ENCODE measurements at regions not wholly inside any gene's neighbourhood (a gene's known extent, or its start where the extent isn't known, plus 50 kb on each side); places are given as distances from the start of the nearest gene placed in this dataset.
"Not testable (repeated sequence)": the region's sequence is repeated elsewhere in the genome, so short reads cannot be mapped to it uniquely, and the experiment has no call there.

GRCh38 chr5:122656577-122656976, 118.3 kb upstream of the SNX2 start:
- no peak overlapping the region for H3K4me3 Mint-ChIP-seq
- no peak for ATAC-seq (replicated peaks)
- no peaks in the 10 kb centered on the region for H3K36me3 Mint-ChIP-seq (ENCODE audit: insufficient read depth)
- no peak for DNase-seq
- peaks cover 0 to 2% of the 10 kb centered on the region in 2 donors for H3K9me3 Mint-ChIP-seq
- H3K27me3 Mint-ChIP-seq, result no peaks in the 10 kb centered on the region
- H3K27ac Mint-ChIP-seq, result no peak overlapping the region
- H3K4me1 Mint-ChIP-seq (ENCODE audit: low read depth in 2 of 2), result no peaks in the 10 kb centered on the region

- no peak for DNase-seq
- no peak for ATAC-seq (replicated peaks)
- Mint-ChIP-seq H3K9me3 (peaks cover 0 to 10% of the 10 kb centered on the region in 2 donors), H3K36me3 (ENCODE audit: insufficient read depth) (no peaks in the 10 kb centered on the region), H3K27me3 (peaks cover 0 to 8% of the 10 kb centered on the region in 2 donors), H3K4me1 (ENCODE audit: low read depth in 2 of 2) (no peaks in the 10 kb centered on the region), H3K4me3 (no peak overlapping the region), H3K27ac (no peak overlapping the region)
Observed at GRCh38 chr5:122661496-122662180, 113.2 kb upstream of the SNX2 start.

GRCh38 chr5:122665051-122665450, 109.8 kb upstream of the SNX2 start:
- DNase-seq (no peak), ATAC-seq (replicated peaks) (no peak)
- Mint-ChIP-seq H3K4me3 (no peak overlapping the region), H3K36me3 (ENCODE audit: insufficient read depth) (no peaks in the 10 kb centered on the region), H3K27ac (no peak overlapping the region), H3K9me3 (peaks cover 0 to 10% of the 10 kb centered on the region in 2 donors), H3K4me1 (ENCODE audit: low read depth in 2 of 2) (no peaks in the 10 kb centered on the region), H3K27me3 (peaks cover 5 to 16% of the 10 kb centered on the region in 2 donors)

- DNase-seq, result no peak
- Mint-ChIP-seq H3K36me3 (ENCODE audit: insufficient read depth) (no peaks in the 10 kb centered on the region), H3K4me1 (ENCODE audit: low read depth in 2 of 2) (no peaks in the 10 kb centered on the region), H3K4me3 (no peak overlapping the region), H3K27ac (no peak overlapping the region), H3K9me3 (peaks cover 0 to 3% of the 10 kb centered on the region in 2 donors), H3K27me3 (peaks cover 22 to 36% of the 10 kb centered on the region in 2 donors)
- no peak for ATAC-seq (replicated peaks)
Observed at GRCh38 chr5:122668552-122668951, 106.3 kb upstream of the SNX2 start.

GRCh38 chr5:122669709-122670108, 105.2 kb upstream of the SNX2 start:
- not testable (repeated sequence) for H3K4me3 Mint-ChIP-seq; H3K36me3 Mint-ChIP-seq (ENCODE audit: insufficient read depth); H3K9me3 Mint-ChIP-seq; DNase-seq; H3K27ac Mint-ChIP-seq; H3K4me1 Mint-ChIP-seq (ENCODE audit: low read depth in 2 of 2); ATAC-seq (replicated peaks)
- H3K27me3 Mint-ChIP-seq, result peaks cover 24 to 31% of the 10 kb centered on the region in 2 donors

GRCh38 chr5:122673343-122673742, 101.5 kb upstream of the SNX2 start:
- Mint-ChIP-seq H3K27me3 (peaks cover 37 to 46% of the 10 kb centered on the region in 2 donors), H3K36me3 (ENCODE audit: insufficient read depth) (no peaks in the 10 kb centered on the region), H3K4me3 (no peak overlapping the region), H3K27ac (no peak overlapping the region), H3K4me1 (ENCODE audit: low read depth in 2 of 2) (no peaks in the 10 kb centered on the region), H3K9me3 (peaks cover 0 to 5% of the 10 kb centered on the region in 2 donors)
- no peak for ATAC-seq (replicated peaks)
- DNase-seq, result no peak

GRCh38 chr5:122674385-122674784, 100.5 kb upstream of the SNX2 start:
- Mint-ChIP-seq H3K4me1 (ENCODE audit: low read depth in 2 of 2) (no peaks in the 10 kb centered on the region), H3K4me3 (no peak overlapping the region), H3K9me3 (peaks cover 0 to 5% of the 10 kb centered on the region in 2 donors), H3K27me3 (peaks cover 37 to 45% of the 10 kb centered on the region in 2 donors), H3K27ac (no peak overlapping the region), H3K36me3 (ENCODE audit: insufficient read depth) (no peaks in the 10 kb centered on the region)
- no peak for ATAC-seq (replicated peaks)
- no peak for DNase-seq

GRCh38 chr5:122680623-122681350, 94.1 kb upstream of the SNX2 start:
- Mint-ChIP-seq H3K4me1 (ENCODE audit: low read depth in 2 of 2) (no peaks in the 10 kb centered on the region), H3K36me3 (ENCODE audit: insufficient read depth) (no peaks in the 10 kb centered on the region), H3K9me3 (no peaks in the 10 kb centered on the region), H3K27ac (no peak overlapping the region), H3K27me3 (peaks cover 18 to 19% of the 10 kb centered on the region in 2 donors), H3K4me3 (no peak overlapping the region)
- ATAC-seq (replicated peaks) (no peak), DNase-seq (no peak)

GRCh38 chr5:122683631-122684030, 91.2 kb upstream of the SNX2 start:
- no peaks in the 10 kb centered on the region for H3K36me3 Mint-ChIP-seq (ENCODE audit: insufficient read depth)
- DNase-seq, result no peak
- H3K27ac Mint-ChIP-seq, result no peak overlapping the region
- ATAC-seq (replicated peaks), result no peak
- H3K9me3 Mint-ChIP-seq, result peaks cover 0 to 3% of the 10 kb centered on the region in 2 donors
- no peaks in the 10 kb centered on the region for H3K4me1 Mint-ChIP-seq (ENCODE audit: low read depth in 2 of 2)
- H3K4me3 Mint-ChIP-seq, result no peak overlapping the region
- peaks cover 8 to 10% of the 10 kb centered on the region in 2 donors for H3K27me3 Mint-ChIP-seq

GRCh38 chr5:122690266-122690665, 84.6 kb upstream of the SNX2 start:
- H3K4me1 Mint-ChIP-seq (ENCODE audit: low read depth in 2 of 2), result no peaks in the 10 kb centered on the region
- H3K27ac Mint-ChIP-seq, result no peak overlapping the region
- H3K36me3 Mint-ChIP-seq (ENCODE audit: insufficient read depth), result no peaks in the 10 kb centered on the region
- peaks cover 0 to 3% of the 10 kb centered on the region in 2 donors for H3K9me3 Mint-ChIP-seq
- DNase-seq, result no peak
- ATAC-seq (replicated peaks), result no peak
- H3K27me3 Mint-ChIP-seq, result no peaks in the 10 kb centered on the region
- H3K4me3 Mint-ChIP-seq, result no peak overlapping the region

GRCh38 chr5:122691931-122692330, 82.9 kb upstream of the SNX2 start:
- H3K36me3 Mint-ChIP-seq (ENCODE audit: insufficient read depth), result no peaks in the 10 kb centered on the region
- H3K27ac Mint-ChIP-seq, result no peak overlapping the region
- H3K9me3 Mint-ChIP-seq, result peaks cover 0 to 3% of the 10 kb centered on the region in 2 donors
- ATAC-seq (replicated peaks) (no peak), DNase-seq (no peak)
- H3K27me3 Mint-ChIP-seq, result no peaks in the 10 kb centered on the region
- no peaks in the 10 kb centered on the region for H3K4me1 Mint-ChIP-seq (ENCODE audit: low read depth in 2 of 2)
- no peak overlapping the region for H3K4me3 Mint-ChIP-seq

GRCh38 chr5:122693963-122694362, 80.9 kb upstream of the SNX2 start:
- H3K9me3 Mint-ChIP-seq, result no peaks in the 10 kb centered on the region
- no peaks in the 10 kb centered on the region for H3K27me3 Mint-ChIP-seq
- no peaks in the 10 kb centered on the region for H3K4me1 Mint-ChIP-seq (ENCODE audit: low read depth in 2 of 2)
- DNase-seq (no peak), ATAC-seq (replicated peaks) (no peak)
- H3K36me3 Mint-ChIP-seq (ENCODE audit: insufficient read depth), result no peaks in the 10 kb centered on the region
- no peak overlapping the region for H3K4me3 Mint-ChIP-seq
- no peak overlapping the region for H3K27ac Mint-ChIP-seq

- no peak for DNase-seq
- Mint-ChIP-seq H3K36me3 (ENCODE audit: insufficient read depth) (no peaks in the 10 kb centered on the region), H3K9me3 (no peaks in the 10 kb centered on the region), H3K27ac (no peak overlapping the region), H3K4me1 (ENCODE audit: low read depth in 2 of 2) (no peaks in the 10 kb centered on the region), H3K27me3 (no peaks in the 10 kb centered on the region), H3K4me3 (no peak overlapping the region)
- no peak for ATAC-seq (replicated peaks)
Observed at GRCh38 chr5:122694884-122695283, 80.0 kb upstream of the SNX2 start.

- DNase-seq; ATAC-seq (replicated peaks); H3K36me3 Mint-ChIP-seq (ENCODE audit: insufficient read depth); H3K27me3 Mint-ChIP-seq; H3K4me1 Mint-ChIP-seq (ENCODE audit: low read depth in 2 of 2); H3K9me3 Mint-ChIP-seq; H3K4me3 Mint-ChIP-seq; H3K27ac Mint-ChIP-seq: not testable (repeated sequence)
Observed at GRCh38 chr5:122696735-122697134, 78.1 kb upstream of the SNX2 start.

Measured in effector memory CD8-positive, alpha-beta T cell (primary cell).